B cell (primary cell): ENCODE measurements at regions not wholly inside any gene's neighbourhood (a gene's known extent, or its start where the extent isn't known, plus 50 kb on each side); places are given as distances from the start of the nearest gene placed in this dataset.

Experiments
- ATAC-seq: fragments of 200-7000 bp; cut with Tn5 transposase; one replicate; pipeline ENCODE4 v1.10.0; 2021; ENCODE audit warnings: low read depth, mild to moderate bottlenecking, moderate number of reproducible peaks, moderate library complexity
- CTCF ChIA-PET: fragments of 350-600 bp; sonication (Branson Sonifier 250); formaldehyde crosslinking; loops from one replicate; lab custom pipeline; 2021; ENCODE audit warnings: antibody characterized with exemption, inconsistent platforms; lab: Charles Lee
- POLR2A ChIA-PET: fragments of 350-600 bp; sonication (Branson Sonifier 250); formaldehyde crosslinking; loops from one replicate; lab custom pipeline; 2021; ENCODE audit warnings: antibody characterized with exemption; lab: Charles Lee
- DNase-seq: peaks from one replicate; pipeline ENCODE4 v3.0.0; 2013
- H2AFZ ChIP-seq: 2 replicates; pipeline ENCODE4 v1.6.1; 2012; ENCODE audit warnings: mild to moderate bottlenecking, low read depth, low read length; ENCODE audit not compliant: insufficient read depth, poor library complexity, severe bottlenecking
- H3K27ac ChIP-seq, 2 donors: 1 replicate in 1 of 2; 2 replicates in 1 of 2; pipeline ENCODE4 v1.5.1; 2012 to 2013; ENCODE audit warnings: low read length in 2 of 2, mild to moderate bottlenecking in 2 of 2, moderate library complexity in 1 of 2
- H3K27me3 ChIP-seq, 4 experiments: fragments of 200-600 bp in 1 of 4; sonication (generic) in 1 of 4; replicated peaks in 1 of 4; 1 replicate in 2 of 4; 2 replicates in 2 of 4; pipeline versions ENCODE4 v1.6.1 to v1.7.0; 2013 to 2016; ENCODE audit warnings: low read length in 3 of 4, mild to moderate bottlenecking in 2 of 4, mixed read lengths in 1 of 4, moderate library complexity in 1 of 4; ENCODE audit not compliant: insufficient read depth in 4 of 4, control insufficient read depth in 3 of 4; ENCODE audit errors: control extremely low read depth in 1 of 4
- H3K36me3 ChIP-seq, 2 experiments: replicated peaks in 1 of 2; 1 replicate in 1 of 2; 2 replicates in 1 of 2; pipeline versions ENCODE4 v1.6.1 to v1.7.1; 2013; ENCODE audit warnings: low read length in 1 of 2; ENCODE audit not compliant: insufficient read depth in 2 of 2, control insufficient read depth in 1 of 2; ENCODE audit errors: control extremely low read depth in 1 of 2, extremely low read depth in 1 of 2
- H3K4me1 ChIP-seq, 2 donors: fragments of 200-600 bp in 1 of 2; sonication (generic) in 1 of 2; 1 replicate in 1 of 2; 2 replicates in 1 of 2; pipeline versions ENCODE4 v1.5.1 to v1.6.1; 2013 to 2017; ENCODE audit warnings: low read length in 2 of 2; ENCODE audit not compliant: control insufficient read depth in 2 of 2, insufficient read depth in 2 of 2
- H3K4me2 ChIP-seq: replicated peaks from 2 replicates; pipeline ENCODE3; 2012; ENCODE audit warnings: mild to moderate bottlenecking, low read depth, low read length; ENCODE audit not compliant: poor library complexity, severe bottlenecking
- H3K4me3 ChIP-seq, 5 experiments: fragments of 200-600 bp in 1 of 5; sonication (generic) in 1 of 5; 1 replicate in 3 of 5; 2 replicates in 2 of 5; pipeline versions ENCODE4 v1.5.1 to v1.7.0; 2011 to 2016; ENCODE audit warnings: low read length in 4 of 5, mild to moderate bottlenecking in 4 of 5, low read depth in 2 of 5, control low read depth in 1 of 5, moderate library complexity in 1 of 5; ENCODE audit not compliant: insufficient read depth in 1 of 5; ENCODE audit errors: control extremely low read depth in 1 of 5, extremely low read depth in 1 of 5
- H3K79me2 ChIP-seq: fragments of 200-600 bp; sonication (generic); one replicate; pipeline ENCODE4 v1.6.0; 2016; ENCODE audit warnings: low read length; ENCODE audit not compliant: control insufficient read depth, insufficient read depth
- H3K9ac ChIP-seq: fragments of 200-600 bp; sonication (generic); 2 replicates; pipeline ENCODE4 v1.6.1; 2017; ENCODE audit warnings: mild to moderate bottlenecking, low read length, moderate library complexity
- H3K9me3 ChIP-seq, 3 donors: one replicate each; pipeline versions ENCODE4 v1.6.1 to v1.7.1; 2013; ENCODE audit warnings: low read length in 2 of 3; ENCODE audit not compliant: control insufficient read depth in 2 of 3, insufficient read depth in 1 of 3; ENCODE audit errors: control extremely low read depth in 1 of 3
- H4K20me1 ChIP-seq: 2 replicates; pipeline ENCODE4 v1.6.0; 2012; ENCODE audit warnings: mild to moderate bottlenecking, low read length; ENCODE audit not compliant: insufficient read depth, control insufficient read depth, poor library complexity, severe bottlenecking
- H3K27ac Mint-ChIP-seq: one replicate; pipeline ENCODE4 v1.8.0; 2021; ENCODE audit warnings: mixed read lengths
- H3K27me3 Mint-ChIP-seq: one replicate; pipeline ENCODE4 v1.8.0; 2021; ENCODE audit warnings: mixed read lengths
- H3K4me1 Mint-ChIP-seq: one replicate; pipeline ENCODE4 v1.8.0; 2021; ENCODE audit warnings: mixed read lengths
- H3K4me3 Mint-ChIP-seq: one replicate; pipeline ENCODE4 v1.8.0; 2021; ENCODE audit warnings: mixed read lengths
- H3K9me3 Mint-ChIP-seq: one replicate; pipeline ENCODE4 v1.8.0; 2022; ENCODE audit warnings: mixed read lengths; ENCODE audit not compliant: insufficient read depth
- CTCF ChIP-seq: fragments of 200-600 bp; IDR thresholded peaks from one replicate; pipeline ENCODE4 v1.8.0; 2022; ENCODE audit warnings: antibody characterized with exemption, mild to moderate bottlenecking
- EZH2 ChIP-seq: IDR thresholded peaks from 2 replicates; pipeline ENCODE4 v1.6.1; 2012; ENCODE audit warnings: borderline replicate concordance, low read depth, mild to moderate bottlenecking, moderate library complexity, low read length; ENCODE audit not compliant: insufficient read depth, poor library complexity, severe bottlenecking
- WGBS: methylation state at CpG from one replicate; pipeline ENCODE4 v1.1.5; 2013; ENCODE audit warnings: missing lambda C conversion rate; ENCODE audit not compliant: insufficient coverage; 5-methylcytosine and 5-hydroxymethylcytosine counted together
- intact Hi-C: fragments of 100-400 bp; cut with micrococcal nuclease; formaldehyde crosslinking; loops from one replicate; pipeline ENCODE4 v1.10.0; 2022

DNA sequence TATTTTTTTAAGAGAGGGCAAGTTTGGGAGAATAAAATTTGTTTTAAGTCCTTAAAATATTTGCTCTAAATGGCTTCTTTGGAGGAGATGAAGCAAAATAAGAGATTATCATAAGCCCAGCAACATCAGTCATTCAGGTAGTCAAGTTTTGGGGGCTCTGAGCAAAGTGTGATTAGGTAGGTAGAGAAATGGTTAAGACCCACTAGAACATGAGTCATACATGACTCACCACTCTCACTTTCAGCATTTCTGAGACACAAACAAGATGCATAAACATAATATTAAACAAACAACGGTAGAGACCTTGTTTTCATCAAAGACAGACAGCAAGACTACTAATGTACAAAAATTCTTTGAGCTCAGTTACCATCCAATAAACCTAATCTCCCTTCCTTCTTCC is 272.2 kb downstream of the LMO4 start:
- Histone ChIP-seq H3K79me2 (no peaks in the 10 kb centered on the region), H3K4me2 (no peak overlapping the region), H2AFZ (no peak overlapping the region), H3K27me3 (no peaks in the 10 kb centered on the region), H3K27ac (no peak overlapping the region), H3K4me3 (no peak overlapping the region), H3K36me3 (no peaks in the 10 kb centered on the region), H3K9ac (no peak overlapping the region), H3K4me1 (no peaks in the 10 kb centered on the region), H3K9me3 (peaks cover 0 to 3% (median 0%) of the 10 kb centered on the region in 3 donors), H4K20me1 (no peaks in the 10 kb centered on the region)
- POLR2A ChIA-PET = no interaction called here
- H3K27ac Mint-ChIP-seq = no peak overlapping the region
- no peak for DNase-seq
- H3K4me1 Mint-ChIP-seq = peaks cover 3% of the 10 kb centered on the region
- 82% methylated on average over 1 of the region's 1 CpG for WGBS
- H3K27me3 Mint-ChIP-seq = no peaks in the 10 kb centered on the region
- H3K4me3 Mint-ChIP-seq = no peak overlapping the region
- ATAC-seq = no peak
- H3K9me3 Mint-ChIP-seq = no peaks in the 10 kb centered on the region
- intact Hi-C loops = no loop called here
- CTCF ChIA-PET = no interaction called here
- TF ChIP-seq EZH2 = no peak

GRCh38 chr1:87603626-87604025 is 274.9 kb downstream of the LMO4 start:
- H3K4me3 ChIP-seq = no peak overlapping the region
- H3K9me3 Mint-ChIP-seq = peaks cover 2% of the 10 kb centered on the region
- no peaks in the 10 kb centered on the region for H3K27me3 Mint-ChIP-seq
- no peak overlapping the region for H3K9ac ChIP-seq
- peaks cover 3% of the 10 kb centered on the region for H3K4me1 Mint-ChIP-seq
- no peaks in the 10 kb centered on the region for H4K20me1 ChIP-seq
- H3K4me3 Mint-ChIP-seq = no peak overlapping the region
- H3K9me3 ChIP-seq = peaks cover 0 to 3% (median 3%) of the 10 kb centered on the region in 3 donors
- H3K27ac Mint-ChIP-seq = no peak overlapping the region
- H2AFZ ChIP-seq = no peak overlapping the region
- H3K27ac ChIP-seq = no peak overlapping the region
- ChIA-PET CTCF (no interaction called here), POLR2A (no interaction called here)
- DNase-seq = no peak
- no peaks in the 10 kb centered on the region for H3K36me3 ChIP-seq
- no peak overlapping the region for H3K4me2 ChIP-seq
- no peaks in the 10 kb centered on the region for H3K79me2 ChIP-seq
- H3K4me1 ChIP-seq = no peaks in the 10 kb centered on the region
- ATAC-seq = no peak
- intact Hi-C loops = no loop called here
- WGBS = no CpG with 5 or more reads among the region's 1 CpG
- no peak for TF ChIP-seq CTCF
- TF ChIP-seq EZH2 = no peak
- no peaks in the 10 kb centered on the region for H3K27me3 ChIP-seq
